ENCODE measurements at regions not wholly inside any gene's neighbourhood (a gene's known extent, or its start where the extent isn't known, plus 50 kb on each side); places are given as distances from the start of the nearest gene placed in this dataset.
A peak's percentile ranks its signal among the peaks of the same experiment; 100 is the strongest.
"Not testable (repeated sequence)": the region's sequence is repeated elsewhere in the genome, so short reads cannot be mapped to it uniquely, and the experiment has no call there.

DNA sequence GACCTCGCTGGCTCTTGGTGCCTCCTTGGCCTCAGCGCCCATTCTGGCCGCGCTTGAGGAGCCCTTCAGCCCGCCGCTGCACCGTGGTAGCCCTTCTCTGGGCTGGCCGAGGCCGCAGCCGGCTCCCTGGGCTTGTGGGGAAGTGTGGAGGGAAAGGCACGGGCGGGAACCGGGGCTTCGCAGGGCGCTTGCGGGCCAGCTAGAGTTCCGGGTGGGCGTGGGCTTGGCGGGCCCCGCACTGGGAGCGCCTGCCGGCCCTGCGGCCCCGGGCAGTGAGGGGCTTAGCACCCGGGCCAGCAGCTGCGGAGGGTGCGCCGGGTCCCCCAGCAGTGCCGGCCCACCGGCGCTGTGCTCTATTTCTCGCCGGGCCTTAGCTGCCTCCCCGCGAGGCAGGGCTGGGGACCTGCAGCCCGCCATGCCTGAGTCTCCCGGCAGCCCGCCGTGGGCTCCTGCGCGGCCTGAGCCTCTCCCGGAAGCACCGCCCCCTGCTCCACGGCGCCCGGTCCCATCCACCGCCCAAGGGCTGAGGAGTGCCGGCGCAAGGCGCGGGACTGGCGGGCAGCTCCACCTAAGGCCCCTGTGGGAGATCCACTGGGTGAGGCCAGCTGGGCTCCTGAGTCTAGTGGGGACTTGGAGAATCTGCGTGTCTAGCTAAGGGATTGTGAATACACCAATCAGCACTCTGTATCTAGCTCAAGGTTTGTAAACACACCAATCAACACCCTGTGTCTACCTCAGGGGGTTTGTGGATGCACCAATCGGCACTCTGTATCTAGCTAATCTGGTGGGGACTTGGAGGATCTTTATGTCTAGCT, 141.1 kb downstream of the SLCO4C1 start:
- H3K9me3 ChIP-seq (ENCODE audit: insufficient read depth, low read depth, low read length); H3K27me3 ChIP-seq (ENCODE audit: insufficient read depth, low read length, poor library complexity, severe bottlenecking); H3F3A ChIP-seq (ENCODE audit: low read depth); H3K36me3 ChIP-seq (ENCODE audit: insufficient read depth, low read length); H4K20me1 ChIP-seq (ENCODE audit: insufficient read depth, low read length, poor library complexity, severe bottlenecking); H3K9me2 ChIP-seq (replicated peaks; ENCODE audit: low read depth, low read length): not testable (repeated sequence)
- Histone ChIP-seq H3K4me1 (ENCODE audit: insufficient read depth, low read length, poor library complexity, severe bottlenecking) (peaks cover 26% of the 10 kb centered on the region), H2AFZ (ENCODE audit: low read length) (peak overlapping the region; percentile 86), H3K9ac (ENCODE audit: low read depth, low read length, poor library complexity, severe bottlenecking) (peak overlapping the region; percentile 68), H3K4me2 (ENCODE audit: low read depth, low read length, poor library complexity, severe bottlenecking) (peak overlapping the region; percentile 74), H3K4me3 (ENCODE audit: low read length, poor library complexity, severe bottlenecking) (peak overlapping the region; percentile 74), H3K79me2 (ENCODE audit: insufficient read depth, low read length) (peaks cover 34% of the 10 kb centered on the region; the same call in 1 of the 2 replicates)

- Histone ChIP-seq H3F3A (ENCODE audit: low read depth) (no peaks in the 10 kb centered on the region; the same call in 1 of the 2 replicates), H3K4me3 (ENCODE audit: low read length, poor library complexity, severe bottlenecking) (peak overlapping the region; percentile 74), H3K36me3 (ENCODE audit: insufficient read depth, low read length) (no peaks in the 10 kb centered on the region), H4K20me1 (ENCODE audit: insufficient read depth, low read length, poor library complexity, severe bottlenecking) (peaks cover 3% of the 10 kb centered on the region), H3K4me1 (ENCODE audit: insufficient read depth, low read length, poor library complexity, severe bottlenecking) (peaks cover 26% of the 10 kb centered on the region), H3K79me2 (ENCODE audit: insufficient read depth, low read length) (peaks cover 42% of the 10 kb centered on the region; the same call in 1 of the 2 replicates), H3K4me2 (ENCODE audit: low read depth, low read length, poor library complexity, severe bottlenecking) (peak overlapping the region; percentile 74), H3K9me3 (ENCODE audit: insufficient read depth, low read depth, low read length) (no peaks in the 10 kb centered on the region), H2AFZ (ENCODE audit: low read length) (peak overlapping the region; percentile 86; the same call in 1 of the 2 replicates), H3K9me2 (replicated peaks; ENCODE audit: low read depth, low read length) (no peaks in the 10 kb centered on the region), H3K9ac (ENCODE audit: low read depth, low read length, poor library complexity, severe bottlenecking) (peak overlapping the region; percentile 68), H3K27me3 (ENCODE audit: insufficient read depth, low read length, poor library complexity, severe bottlenecking) (no peaks in the 10 kb centered on the region)
- TF ChIP-seq CTCF (conservative IDR thresholded peaks at IDR 0.05; ENCODE audit: low read length) (no peak), EZH2phosphoT487 (IDR thresholded peaks at IDR 0.05; ENCODE audit: borderline replicate concordance) (no peak)
Measured at GRCh38 chr5:102154291-102154690, 141.8 kb downstream of the SLCO4C1 start.

GRCh38 chr5:102153003-102153759, 142.9 kb downstream of the SLCO4C1 start:
- H3K9me2 ChIP-seq (replicated peaks; ENCODE audit: low read depth, low read length): no peaks in the 10 kb centered on the region
- H3K4me2 ChIP-seq (ENCODE audit: low read depth, low read length, poor library complexity, severe bottlenecking): peak overlapping the region; percentile 74
- no peaks in the 10 kb centered on the region for H3K27me3 ChIP-seq (ENCODE audit: insufficient read depth, low read length, poor library complexity, severe bottlenecking)
- peak overlapping the region; percentile 74 for H3K4me3 ChIP-seq (ENCODE audit: low read length, poor library complexity, severe bottlenecking)
- H3K4me1 ChIP-seq (ENCODE audit: insufficient read depth, low read length, poor library complexity, severe bottlenecking): peaks cover 26% of the 10 kb centered on the region
- no peaks in the 10 kb centered on the region; the same call in 1 of the 2 replicates for H3F3A ChIP-seq (ENCODE audit: low read depth)
- H3K9me3 ChIP-seq (ENCODE audit: insufficient read depth, low read depth, low read length): no peaks in the 10 kb centered on the region
- H4K20me1 ChIP-seq (ENCODE audit: insufficient read depth, low read length, poor library complexity, severe bottlenecking): peaks cover 3% of the 10 kb centered on the region
- H3K9ac ChIP-seq (ENCODE audit: low read depth, low read length, poor library complexity, severe bottlenecking): peak overlapping the region; percentile 68
- H2AFZ ChIP-seq (ENCODE audit: low read length): no peak overlapping the region
- peaks cover 43% of the 10 kb centered on the region; the same call in 1 of the 2 replicates for H3K79me2 ChIP-seq (ENCODE audit: insufficient read depth, low read length)
- TF ChIP-seq CTCF (conservative IDR thresholded peaks at IDR 0.05; ENCODE audit: low read length): peak; percentile 58
- no peak for TF ChIP-seq EZH2phosphoT487 (IDR thresholded peaks at IDR 0.05; ENCODE audit: borderline replicate concordance)
- no peaks in the 10 kb centered on the region for H3K36me3 ChIP-seq (ENCODE audit: insufficient read depth, low read length)
